Body of pancreas (tissue), 4 donors: ENCODE measurements at regions not wholly inside any gene's neighbourhood (a gene's known extent, or its start where the extent isn't known, plus 50 kb on each side); places are given as distances from the start of the nearest gene placed in this dataset.

Source experiments
- ATAC-seq: fragments of 150-250 bp; one replicate; pipeline ENCODE4 v1.9.1; 2016
- DNase-seq, 4 donors: peaks; one replicate each; pipeline ENCODE4 v3.0.0-alpha.2; 2019
- H3K27ac ChIP-seq, 4 donors: fragments of 200-600 bp; sonication (generic); 1 replicate in 3 of 4; 2 replicates in 1 of 4; pipeline versions ENCODE4 v1.5.1 to v1.6.1; 2016 to 2019; ENCODE audit warnings: mild to moderate bottlenecking in 1 of 4, mixed read lengths in 1 of 4, moderate library complexity in 1 of 4
- H3K27me3 ChIP-seq, 2 donors: fragments of 200-600 bp; sonication (generic); one replicate each; pipeline ENCODE4 v1.6.0; 2016; ENCODE audit warnings: mild to moderate bottlenecking in 1 of 2
- H3K36me3 ChIP-seq, 2 donors: fragments of 200-600 bp; sonication (generic); replicated peaks in 1 of 2; 2 replicates each; pipeline ENCODE4 v1.5.1; 2016; ENCODE audit warnings: low read depth in 2 of 2; ENCODE audit not compliant: insufficient read depth in 1 of 2
- H3K4me1 ChIP-seq: fragments of 200-600 bp; sonication (generic); one replicate; pipeline ENCODE4 v1.6.0; 2016
- H3K4me3 ChIP-seq, 2 donors: fragments of 200-600 bp; sonication (generic); 1 replicate in 1 of 2; 2 replicates in 1 of 2; pipeline ENCODE4 v1.5.1; 2016 to 2019
- H3K9me3 ChIP-seq, 3 donors: fragments of 200-600 bp; sonication (generic); 1 replicate in 2 of 3; 2 replicates in 1 of 3; pipeline ENCODE4 v1.5.1; 2016
- CTCF ChIP-seq, 7 experiments: fragments of 450-650 bp in 4 of 7; fragments of 200-600 bp in 3 of 7; sonication (generic) in 3 of 7; IDR thresholded peaks; one replicate each; pipeline ENCODE4 v1.5.1; 2016 to 2019; ENCODE audit warnings: antibody characterized with exemption in 7 of 7
- POLR2A ChIP-seq, 3 donors: fragments of 450-650 bp; IDR thresholded peaks; one replicate each; pipeline ENCODE4 v1.6.1; 2016; ENCODE audit warnings: antibody characterized with exemption in 3 of 3, mild to moderate bottlenecking in 2 of 3
- WGBS, 2 donors: methylation state at CpG; one replicate each; pipeline ENCODE4 v1.1.5; 2017; 5-methylcytosine and 5-hydroxymethylcytosine counted together
- intact Hi-C: fragments of 100-400 bp; cut with DNase I; formaldehyde crosslinking; loops from one replicate; pipeline ENCODE4 v1.15.1; 2023

GRCh38 chr2:147681093-147681492 is 163.7 kb upstream of the ACVR2A start:
- H3K4me3 ChIP-seq, result no peak overlapping the region
- no peak overlapping the region for H3K27ac ChIP-seq
- H3K27me3 ChIP-seq, result no peaks in the 10 kb centered on the region
- no peak for ATAC-seq
- no peaks in the 10 kb centered on the region for H3K36me3 ChIP-seq
- H3K9me3 ChIP-seq, result no peaks in the 10 kb centered on the region
- DNase-seq, result no peak
- intact Hi-C loops, result no loop called here
- H3K4me1 ChIP-seq, result no peaks in the 10 kb centered on the region
- TF ChIP-seq POLR2A (IDR thresholded peaks at IDR 0.05) (no peak), CTCF (IDR thresholded peaks at IDR 0.05) (no peak)

- intact Hi-C loops, result no loop called here
- no peak for DNase-seq
- no peak for ATAC-seq
Measured at GRCh38 chr2:147679955-147680531, 164.8 kb upstream of the ACVR2A start.

GRCh38 chr2:147679191-147679954 is 165.5 kb upstream of the ACVR2A start:
- no peaks in the 10 kb centered on the region for H3K27me3 ChIP-seq
- H3K36me3 ChIP-seq, result no peaks in the 10 kb centered on the region
- H3K4me1 ChIP-seq, result no peaks in the 10 kb centered on the region
- TF ChIP-seq CTCF (IDR thresholded peaks at IDR 0.05), result no peak
- TF ChIP-seq POLR2A (IDR thresholded peaks at IDR 0.05), result no peak
- ATAC-seq (no peak), DNase-seq (no peak)
- no peak overlapping the region for H3K4me3 ChIP-seq
- no peak overlapping the region for H3K27ac ChIP-seq
- WGBS, 2 donors, result 70 to 74% methylated on average over 3 of the region's 3 CpGs
- H3K9me3 ChIP-seq, result no peaks in the 10 kb centered on the region
- intact Hi-C loops, result no loop called here

More at GRCh38 chr2:147679955-147680531, 164.8 kb upstream of the ACVR2A start:
- Histone ChIP-seq H3K4me1 (no peaks in the 10 kb centered on the region), H3K36me3 (no peaks in the 10 kb centered on the region), H3K27me3 (no peaks in the 10 kb centered on the region), H3K27ac (no peak overlapping the region), H3K9me3 (no peaks in the 10 kb centered on the region), H3K4me3 (no peak overlapping the region)
- 73 to 80% methylated on average over 6 of the region's 6 CpGs for WGBS, 2 donors
- TF ChIP-seq POLR2A (IDR thresholded peaks at IDR 0.05) (no peak), CTCF (IDR thresholded peaks at IDR 0.05) (no peak)

GRCh38 chr2:147665105-147665504 is 179.7 kb upstream of the ACVR2A start:
- WGBS, 2 donors, result 71 to 82% methylated on average over 2 of the region's 2 CpGs
- DNase-seq, result no peak

More at GRCh38 chr2:147665105-147665504, 179.7 kb upstream of the ACVR2A start:
- intact Hi-C loops, result no loop called here
- Histone ChIP-seq H3K9me3 (no peaks in the 10 kb centered on the region), H3K36me3 (no peaks in the 10 kb centered on the region), H3K27me3 (no peaks in the 10 kb centered on the region), H3K27ac (no peak overlapping the region), H3K4me3 (no peak overlapping the region), H3K4me1 (no peaks in the 10 kb centered on the region)
- no peak for ATAC-seq
- TF ChIP-seq CTCF (IDR thresholded peaks at IDR 0.05), result no peak
- TF ChIP-seq POLR2A (IDR thresholded peaks at IDR 0.05), result no peak
